ENCODE measurements at regions not wholly inside any gene's neighbourhood (a gene's known extent, or its start where the extent isn't known, plus 50 kb on each side); places are given as distances from the start of the nearest gene placed in this dataset.

DNA sequence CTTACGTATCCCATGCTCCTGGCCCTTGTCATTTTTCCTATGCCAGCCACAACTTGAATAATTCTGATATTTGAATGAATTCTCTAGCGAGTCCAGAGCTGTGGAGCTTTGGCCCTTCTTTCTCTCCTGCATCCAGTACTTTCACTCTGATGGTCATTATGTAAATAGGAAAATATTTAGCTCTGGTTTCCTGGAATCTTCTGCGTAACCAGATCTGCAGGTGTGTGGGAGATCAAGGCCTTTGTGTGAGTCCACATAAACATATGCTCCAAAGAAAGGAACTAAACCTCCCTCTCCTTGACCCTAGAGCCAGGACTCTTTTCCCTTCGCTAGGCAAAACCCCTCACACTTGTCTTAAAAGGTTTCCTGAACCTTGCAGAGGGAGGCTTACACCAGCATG, 132.5 kb upstream of the THBS1 start:
- TF ChIP-seq IKZF1 (IDR thresholded peaks at IDR 0.05) (no peak), ZFP37 (CRISPR knock-in tag; IDR thresholded peaks at IDR 0.05; ENCODE audit: borderline replicate concordance) (no peak), ZNF501 (CRISPR knock-in tag; IDR thresholded peaks at IDR 0.05) (no peak), FOXK2 (IDR thresholded peaks at IDR 0.05) (no peak), ZNF780A (CRISPR knock-in tag; IDR thresholded peaks at IDR 0.05) (no peak), ZNF225 (CRISPR knock-in tag; IDR thresholded peaks at IDR 0.05) (no peak), HOXD1 (CRISPR knock-in tag; IDR thresholded peaks at IDR 0.05) (no peak)
